ENCODE measurements at regions not wholly inside any gene's neighbourhood (a gene's known extent, or its start where the extent isn't known, plus 50 kb on each side); places are given as distances from the start of the nearest gene placed in this dataset.

GRCh38 chr9:93900436-93900819 lies 54.7 kb downstream of the BARX1 start:
- TF ChIP-seq CTCF (conservative IDR thresholded peaks at IDR 0.05 in 1 of 2, IDR thresholded peaks at IDR 0.05 in 1 of 2; ENCODE audit: extremely low read depth in 1 of 2, insufficient read depth in 1 of 2, low read depth in 1 of 2, low read length in 2 of 2) (no peak), EZH2 (IDR thresholded peaks at IDR 0.05; ENCODE audit: borderline replicate concordance, low read length) (no peak)
